GM12873 (cell line): ENCODE measurements at regions not wholly inside any gene's neighbourhood (a gene's known extent, or its start where the extent isn't known, plus 50 kb on each side); places are given as distances from the start of the nearest gene placed in this dataset.

ENCODE experiments used
- CTCF ChIP-seq: IDR thresholded peaks from 2 replicates; pipeline ENCODE4 v1.5.1; 2012; ENCODE audit warnings: low read depth, mild to moderate bottlenecking, moderate library complexity, low read length, control low read depth; ENCODE audit not compliant: insufficient read depth; ENCODE audit errors: missing control alignments

- no peak for TF ChIP-seq CTCF
Measured at GRCh38 chr20:48143435-48144081, 358.3 kb upstream of the SULF2 start.

- TF ChIP-seq CTCF, result no peak
Measured at GRCh38 chr20:48142516-48142773, 357.2 kb upstream of the SULF2 start.

GRCh38 chr20:48141660-48142515 is 356.6 kb upstream of the SULF2 start:
- no peak for TF ChIP-seq CTCF

GRCh38 chr20:48139262-48140041 is 354.2 kb upstream of the SULF2 start:
- TF ChIP-seq CTCF, result no peak

GRCh38 chr20:48132834-48133233 is 347.6 kb upstream of the SULF2 start:
- no peak for TF ChIP-seq CTCF

- no peak for TF ChIP-seq CTCF
Measured at GRCh38 chr20:48131581-48131980, 346.3 kb upstream of the SULF2 start.

- TF ChIP-seq CTCF, result no peak
Measured at GRCh38 chr20:48129345-48129942, 344.2 kb upstream of the SULF2 start.
